Activated B cell treated with CpG ODN at 0.5 μM for 24 hours (primary cell): ENCODE measurements at regions not wholly inside any gene's neighbourhood (a gene's known extent, or its start where the extent isn't known, plus 50 kb on each side); places are given as distances from the start of the nearest gene placed in this dataset.

Source experiments
- ATAC-seq: fragments of 200-7000 bp; cut with Tn5 transposase; one replicate; pipeline ENCODE4 v1.10.0; 2021; ENCODE audit warnings: low read depth, mild to moderate bottlenecking, moderate library complexity
- CTCF ChIA-PET: fragments of 350-600 bp; sonication (Branson Sonifier 250); formaldehyde crosslinking; loops from one replicate; lab custom pipeline; 2021; ENCODE audit warnings: antibody characterized with exemption; lab: Charles Lee
- POLR2A ChIA-PET: fragments of 350-600 bp; sonication (Branson Sonifier 250); formaldehyde crosslinking; loops from one replicate; lab custom pipeline; 2021; ENCODE audit warnings: antibody characterized with exemption; lab: Charles Lee
- DNase-seq: peaks from one replicate; pipeline ENCODE4 v3.0.0; 2022
- H3K27ac Mint-ChIP-seq: one replicate; pipeline ENCODE4 v1.8.0; 2020; ENCODE audit warnings: mixed read lengths
- H3K27me3 Mint-ChIP-seq: one replicate; pipeline ENCODE4 v1.8.0; 2021; ENCODE audit warnings: mixed read lengths
- H3K36me3 Mint-ChIP-seq: one replicate; pipeline ENCODE4 v1.8.0; 2021; ENCODE audit warnings: low read depth, mixed read lengths
- H3K4me1 Mint-ChIP-seq: one replicate; pipeline ENCODE4 v1.8.0; 2021; ENCODE audit warnings: mixed read lengths
- H3K4me3 Mint-ChIP-seq: one replicate; pipeline ENCODE4 v1.8.0; 2020; ENCODE audit warnings: mild to moderate bottlenecking, mixed read lengths
- H3K9me3 Mint-ChIP-seq: one replicate; pipeline ENCODE4 v1.8.0; 2020; ENCODE audit warnings: mixed read lengths
- intact Hi-C: fragments of 100-400 bp; cut with micrococcal nuclease; formaldehyde crosslinking; loops from one replicate; pipeline ENCODE4 v1.15.1; 2024
- TF ChIP-seq, protein P1 (sequence below): fragments of 200-600 bp; IDR thresholded peaks from one replicate; pipeline ENCODE4 v1.8.0; 2022; ENCODE audit warnings: antibody characterized with exemption, mild to moderate bottlenecking

DNA sequence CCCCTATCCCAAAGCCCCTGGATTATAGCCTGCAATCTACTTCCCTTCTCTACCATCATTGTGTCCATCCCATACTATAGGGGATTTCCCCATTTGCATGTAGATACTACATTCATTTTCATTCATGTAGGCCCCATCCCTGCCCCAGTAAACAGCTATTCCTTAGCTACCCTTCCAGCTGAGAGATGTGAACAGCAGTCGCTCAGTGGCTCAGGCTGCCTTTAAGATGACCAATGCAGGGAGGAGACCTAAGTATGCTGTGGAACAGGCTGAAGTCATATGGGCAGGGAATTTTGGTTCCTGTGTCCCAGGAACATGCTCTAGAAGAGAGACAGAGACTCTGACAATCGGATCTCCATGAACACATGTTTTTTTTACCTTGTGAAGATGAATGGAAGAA lies 481.2 kb upstream of the SYT1 start:
- TF ChIP-seq, protein P1, sequence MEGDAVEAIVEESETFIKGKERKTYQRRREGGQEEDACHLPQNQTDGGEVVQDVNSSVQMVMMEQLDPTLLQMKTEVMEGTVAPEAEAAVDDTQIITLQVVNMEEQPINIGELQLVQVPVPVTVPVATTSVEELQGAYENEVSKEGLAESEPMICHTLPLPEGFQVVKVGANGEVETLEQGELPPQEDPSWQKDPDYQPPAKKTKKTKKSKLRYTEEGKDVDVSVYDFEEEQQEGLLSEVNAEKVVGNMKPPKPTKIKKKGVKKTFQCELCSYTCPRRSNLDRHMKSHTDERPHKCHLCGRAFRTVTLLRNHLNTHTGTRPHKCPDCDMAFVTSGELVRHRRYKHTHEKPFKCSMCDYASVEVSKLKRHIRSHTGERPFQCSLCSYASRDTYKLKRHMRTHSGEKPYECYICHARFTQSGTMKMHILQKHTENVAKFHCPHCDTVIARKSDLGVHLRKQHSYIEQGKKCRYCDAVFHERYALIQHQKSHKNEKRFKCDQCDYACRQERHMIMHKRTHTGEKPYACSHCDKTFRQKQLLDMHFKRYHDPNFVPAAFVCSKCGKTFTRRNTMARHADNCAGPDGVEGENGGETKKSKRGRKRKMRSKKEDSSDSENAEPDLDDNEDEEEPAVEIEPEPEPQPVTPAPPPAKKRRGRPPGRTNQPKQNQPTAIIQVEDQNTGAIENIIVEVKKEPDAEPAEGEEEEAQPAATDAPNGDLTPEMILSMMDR = no peak
- ChIA-PET CTCF (no interaction called here), POLR2A (no interaction called here)
- Mint-ChIP-seq H3K36me3 (no peaks in the 10 kb centered on the region), H3K27ac (no peak overlapping the region), H3K27me3 (no peaks in the 10 kb centered on the region), H3K9me3 (peaks cover 15% of the 10 kb centered on the region), H3K4me3 (no peak overlapping the region), H3K4me1 (no peaks in the 10 kb centered on the region)
- intact Hi-C loops = no loop called here
- DNase-seq = no peak
- ATAC-seq = no peak

DNA sequence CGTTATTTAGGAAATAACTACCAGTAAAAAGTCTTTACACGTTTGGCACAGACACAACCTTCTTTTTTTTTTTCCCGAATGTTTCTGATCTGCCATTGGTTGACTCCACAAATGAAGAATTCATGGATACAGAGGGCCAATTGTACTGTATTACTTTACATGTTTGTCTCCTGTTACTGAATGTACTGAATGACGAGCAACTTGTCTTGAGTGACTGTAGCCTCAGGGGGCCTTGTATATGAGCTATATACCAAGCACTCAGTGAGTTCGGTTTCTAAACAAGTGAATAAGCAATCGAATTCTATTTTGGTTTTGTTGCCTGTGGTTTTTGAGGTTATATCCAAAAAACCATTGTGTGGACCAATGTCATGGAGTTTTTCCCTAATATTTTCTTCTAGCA lies 480.0 kb upstream of the SYT1 start:
- Mint-ChIP-seq H3K36me3 (no peaks in the 10 kb centered on the region), H3K9me3 (peaks cover 8% of the 10 kb centered on the region), H3K27ac (no peak overlapping the region), H3K4me1 (no peaks in the 10 kb centered on the region), H3K4me3 (no peak overlapping the region), H3K27me3 (no peaks in the 10 kb centered on the region)
- ATAC-seq = no peak
- ChIA-PET CTCF (no interaction called here), POLR2A (no interaction called here)
- TF ChIP-seq, protein P1 = no peak
- intact Hi-C loops = no loop called here
- DNase-seq = no peak

DNA sequence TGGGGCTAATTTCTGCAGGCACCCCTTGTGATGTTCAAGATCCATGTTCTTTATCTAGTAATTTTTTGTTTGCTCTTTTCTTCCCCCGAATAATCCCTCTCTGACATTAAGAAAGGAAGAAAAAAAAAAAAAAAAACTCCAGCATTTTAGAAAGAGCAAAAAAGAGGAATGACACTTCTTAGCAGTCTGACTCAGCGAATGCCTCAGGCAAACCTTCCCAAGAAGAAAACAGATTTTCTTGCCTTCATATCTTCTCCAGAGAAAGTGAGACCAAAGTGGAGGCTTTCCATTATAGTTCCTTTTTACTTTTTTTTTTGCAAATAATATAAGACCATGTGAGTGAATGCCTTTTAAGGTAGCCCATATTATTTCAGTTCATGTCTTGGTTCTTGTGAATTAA lies 479.0 kb upstream of the SYT1 start:
- no peaks in the 10 kb centered on the region for H3K36me3 Mint-ChIP-seq
- ATAC-seq (no peak), DNase-seq (no peak)
- ChIA-PET POLR2A (no interaction called here), CTCF (no interaction called here)
- intact Hi-C loops = no loop called here
- H3K9me3 Mint-ChIP-seq = peaks cover 3% of the 10 kb centered on the region
- no peak overlapping the region for H3K27ac Mint-ChIP-seq
- H3K4me3 Mint-ChIP-seq = no peak overlapping the region
- TF ChIP-seq, protein P1 = no peak
- no peaks in the 10 kb centered on the region for H3K27me3 Mint-ChIP-seq
- H3K4me1 Mint-ChIP-seq = no peaks in the 10 kb centered on the region

DNA sequence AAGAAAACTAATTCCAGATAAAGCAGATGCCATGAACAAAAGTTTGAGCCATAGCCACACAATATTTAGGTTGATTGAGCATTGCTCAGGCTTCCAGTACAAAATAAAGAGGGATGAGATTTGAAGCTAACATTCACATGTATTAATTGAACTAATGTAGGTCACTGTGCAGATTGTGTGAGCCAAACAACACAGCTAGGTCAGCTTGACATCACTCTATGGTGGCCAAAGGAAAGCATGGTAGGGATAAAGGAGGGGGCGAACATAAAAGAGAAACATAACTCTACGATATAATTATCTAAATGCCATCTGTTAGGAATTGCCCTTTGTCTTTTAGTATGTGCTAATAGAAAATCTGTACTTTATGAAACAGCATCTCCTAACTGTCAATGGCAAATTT lies 477.7 kb upstream of the SYT1 start:
- CTCF ChIA-PET = no interaction called here
- Mint-ChIP-seq H3K9me3 (peaks cover 3% of the 10 kb centered on the region), H3K27me3 (no peaks in the 10 kb centered on the region), H3K4me3 (no peak overlapping the region), H3K4me1 (no peaks in the 10 kb centered on the region), H3K27ac (no peak overlapping the region), H3K36me3 (no peaks in the 10 kb centered on the region)
- POLR2A ChIA-PET = no interaction called here
- TF ChIP-seq, protein P1 = no peak
- no peak for DNase-seq
- no peak for ATAC-seq
- intact Hi-C loops = no loop called here

DNA sequence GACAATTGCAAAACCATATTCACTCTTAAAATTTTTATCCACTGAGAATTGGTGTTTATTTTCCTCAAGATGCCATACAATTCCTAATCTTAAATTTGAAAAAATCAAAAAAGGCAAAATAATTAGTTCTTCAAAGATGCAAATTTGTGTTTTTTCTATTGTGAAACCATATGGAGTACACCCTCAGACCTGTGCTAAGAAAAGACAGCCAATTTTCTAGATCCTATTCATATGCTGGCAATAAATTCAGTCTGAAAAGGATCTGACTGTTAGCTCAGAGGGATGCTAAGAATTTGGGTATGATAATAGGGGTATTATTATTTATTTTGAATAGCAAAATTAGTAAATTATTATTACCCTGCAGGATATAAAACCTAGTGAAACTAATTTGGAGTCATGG lies 476.9 kb upstream of the SYT1 start:
- H3K27me3 Mint-ChIP-seq = no peaks in the 10 kb centered on the region
- ChIA-PET POLR2A (no interaction called here), CTCF (no interaction called here)
- no peaks in the 10 kb centered on the region for H3K36me3 Mint-ChIP-seq
- DNase-seq (no peak), ATAC-seq (no peak)
- TF ChIP-seq, protein P1 = no peak
- H3K4me1 Mint-ChIP-seq = no peaks in the 10 kb centered on the region
- intact Hi-C loops = no loop called here
- H3K9me3 Mint-ChIP-seq = peaks cover 3% of the 10 kb centered on the region
- no peak overlapping the region for H3K4me3 Mint-ChIP-seq
- no peak overlapping the region for H3K27ac Mint-ChIP-seq
